Left colon (tissue), 2 donors: ENCODE measurements at regions not wholly inside any gene's neighbourhood (a gene's known extent, or its start where the extent isn't known, plus 50 kb on each side); places are given as distances from the start of the nearest gene placed in this dataset.

Source experiments
- ATAC-seq: fragments of 200-7000 bp; cut with Tn5 transposase; one replicate; pipeline ENCODE4 v1.9.1; 2020; ENCODE audit warnings: mild to moderate bottlenecking, moderate library complexity
- DNase-seq, 2 donors: peaks; one replicate each; pipeline ENCODE4 v3.0.0-alpha.2; 2020
- intact Hi-C, 2 donors: fragments of 100-400 bp; cut with DNase I in 1 of 2; cut with micrococcal nuclease in 1 of 2; formaldehyde crosslinking; loops; one replicate each; pipeline versions ENCODE4 v1.11.2 to v1.14.0; 2022; cut with DNase I, micrococcal nuclease
- donor health status: DM: no; HTN: no; CAD: no.
- donor health status: DM: yes; HTN: yes; CAD: no.

- no peak for ATAC-seq
- intact Hi-C loops, result no loop called here
- no peak for DNase-seq
Measured at GRCh38 chr20:11120431-11120830, 446.6 kb upstream of the JAG1 start.

- ATAC-seq (no peak), DNase-seq (no peak)
- intact Hi-C loops, result no loop called here
Measured at GRCh38 chr20:11124849-11125505, 451.2 kb upstream of the JAG1 start.

DNA sequence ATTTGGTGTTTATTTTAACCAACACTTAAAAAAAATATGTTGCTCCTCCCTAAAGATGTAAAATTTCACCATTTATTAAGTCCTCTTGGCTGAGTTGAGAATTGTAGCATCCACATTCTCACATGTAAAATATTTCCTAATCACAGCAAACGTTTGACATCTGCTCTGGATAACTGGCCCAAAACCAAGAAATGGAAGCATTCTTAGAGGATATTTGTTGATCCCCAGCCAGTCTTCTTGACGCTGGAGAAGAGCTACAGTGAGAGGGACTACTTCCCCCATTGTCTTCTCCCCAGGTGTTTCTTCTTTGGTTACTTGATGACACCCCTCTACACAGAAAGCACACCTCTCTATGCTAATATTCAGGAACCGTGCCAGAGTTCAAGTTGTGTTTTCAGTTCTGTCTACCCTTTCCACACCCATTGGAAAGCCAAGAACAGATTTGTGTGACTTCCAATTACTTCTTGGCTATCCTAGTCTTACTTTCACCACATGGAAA, 454.5 kb upstream of the JAG1 start:
- intact Hi-C loops, result no loop called here
- DNase-seq (no peak), ATAC-seq (no peak)

DNA sequence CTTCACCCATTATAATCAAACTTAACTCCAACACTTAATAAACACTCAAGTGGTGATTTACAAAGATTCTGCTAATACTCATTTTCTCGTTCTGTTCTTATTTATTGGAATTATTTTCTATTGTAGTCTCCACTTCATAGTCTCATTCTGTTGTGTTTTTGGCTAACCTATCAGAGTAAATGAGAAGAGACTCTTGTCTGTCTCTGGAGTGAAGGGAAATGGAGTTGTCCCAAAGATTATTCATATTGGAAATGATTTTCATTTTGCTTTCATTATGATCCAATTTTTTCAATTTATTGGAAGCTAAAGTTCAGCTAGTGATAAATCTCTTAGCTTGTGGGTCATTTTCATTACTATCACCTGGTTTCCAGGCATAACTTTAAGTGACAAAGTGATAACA, 454.9 kb upstream of the JAG1 start:
- intact Hi-C loops, result no loop called here
- no peak for DNase-seq
- ATAC-seq, result no peak

DNA sequence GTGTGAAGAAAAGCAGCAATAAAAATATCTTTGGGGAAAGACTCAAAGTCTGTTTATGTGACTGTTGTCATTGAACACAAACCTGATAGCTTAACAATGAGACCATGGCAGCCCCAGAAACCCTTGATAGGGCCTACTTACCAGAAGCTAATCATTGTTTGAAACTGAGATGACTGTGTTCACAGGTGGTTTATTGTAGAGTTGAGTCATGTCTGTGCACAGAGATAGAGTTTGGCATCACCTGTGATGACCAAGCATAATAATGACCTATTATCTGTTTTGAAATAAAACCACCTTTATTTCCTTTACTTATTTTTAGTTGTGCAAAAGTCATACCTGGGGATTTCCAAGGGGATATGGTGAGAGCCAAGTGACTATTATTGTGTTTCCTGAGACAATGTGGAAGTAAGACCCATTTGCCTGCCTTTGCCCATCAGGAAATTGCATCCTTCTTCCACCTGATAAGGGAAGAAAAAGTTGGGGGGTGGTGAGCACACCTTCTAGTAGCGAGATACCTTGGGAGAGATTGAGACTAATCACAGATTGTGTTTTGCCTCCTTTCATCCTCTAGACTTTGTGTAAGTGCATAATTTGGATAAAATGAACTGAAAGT, 456.9 kb upstream of the JAG1 start:
- ATAC-seq (no peak), DNase-seq (no peak)
- intact Hi-C loops, result no loop called here

- no peak for ATAC-seq
- DNase-seq, result no peak
- intact Hi-C loops, result no loop called here
Measured at GRCh38 chr20:11132819-11133415, 459.1 kb upstream of the JAG1 start.

DNA sequence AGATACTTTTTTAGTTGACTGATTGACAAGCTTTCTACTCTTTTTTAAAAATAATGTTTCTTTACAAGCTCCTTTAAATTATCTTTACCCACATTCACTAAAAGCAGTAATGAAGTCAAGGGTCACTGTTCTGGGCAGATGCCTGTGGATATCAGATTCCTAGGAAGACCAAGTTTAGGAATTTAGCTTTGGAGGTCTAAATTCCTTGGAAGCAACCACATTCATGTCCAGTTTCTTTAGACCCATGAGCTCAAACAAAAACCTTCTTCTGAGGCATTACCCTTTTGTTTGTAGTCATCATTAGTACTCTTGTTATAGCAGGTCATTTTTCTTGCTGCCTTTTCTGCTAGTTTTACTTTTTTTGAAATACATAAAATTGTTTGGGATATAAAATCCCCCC, 462.9 kb upstream of the JAG1 start:
- ATAC-seq, result no peak
- intact Hi-C loops, result no loop called here
- DNase-seq, result no peak

DNA sequence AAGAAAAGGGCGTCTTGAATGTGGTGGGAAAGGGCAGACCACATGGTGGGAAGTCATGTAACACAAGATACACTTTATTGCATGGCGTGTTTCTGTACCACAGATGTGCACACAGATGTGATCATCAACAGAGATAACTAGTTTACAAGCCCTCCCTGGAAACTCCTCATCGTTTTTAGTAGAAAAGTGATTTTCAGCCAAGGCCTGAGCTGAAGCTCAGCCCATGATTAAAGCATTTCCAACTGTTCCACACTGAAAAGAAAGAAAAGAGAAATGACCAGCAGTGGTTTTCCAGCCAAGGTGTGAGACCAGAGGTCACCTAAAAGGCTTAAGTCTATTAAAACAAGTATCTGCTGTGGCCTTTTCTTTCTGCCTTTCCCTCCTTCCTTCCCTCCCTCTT, 463.9 kb upstream of the JAG1 start:
- ATAC-seq, result no peak
- DNase-seq, result no peak
- intact Hi-C loops, result no loop called here

- ATAC-seq, result no peak
Measured at GRCh38 chr20:11140359-11140758, 466.6 kb upstream of the JAG1 start.

GRCh38 chr20:11143481-11143880, 469.7 kb upstream of the JAG1 start:
- intact Hi-C loops, result no loop called here
- no peak for DNase-seq
- no peak for ATAC-seq

More at GRCh38 chr20:11140359-11140758, 466.6 kb upstream of the JAG1 start:
- intact Hi-C loops, result no loop called here
- no peak for DNase-seq

DNA sequence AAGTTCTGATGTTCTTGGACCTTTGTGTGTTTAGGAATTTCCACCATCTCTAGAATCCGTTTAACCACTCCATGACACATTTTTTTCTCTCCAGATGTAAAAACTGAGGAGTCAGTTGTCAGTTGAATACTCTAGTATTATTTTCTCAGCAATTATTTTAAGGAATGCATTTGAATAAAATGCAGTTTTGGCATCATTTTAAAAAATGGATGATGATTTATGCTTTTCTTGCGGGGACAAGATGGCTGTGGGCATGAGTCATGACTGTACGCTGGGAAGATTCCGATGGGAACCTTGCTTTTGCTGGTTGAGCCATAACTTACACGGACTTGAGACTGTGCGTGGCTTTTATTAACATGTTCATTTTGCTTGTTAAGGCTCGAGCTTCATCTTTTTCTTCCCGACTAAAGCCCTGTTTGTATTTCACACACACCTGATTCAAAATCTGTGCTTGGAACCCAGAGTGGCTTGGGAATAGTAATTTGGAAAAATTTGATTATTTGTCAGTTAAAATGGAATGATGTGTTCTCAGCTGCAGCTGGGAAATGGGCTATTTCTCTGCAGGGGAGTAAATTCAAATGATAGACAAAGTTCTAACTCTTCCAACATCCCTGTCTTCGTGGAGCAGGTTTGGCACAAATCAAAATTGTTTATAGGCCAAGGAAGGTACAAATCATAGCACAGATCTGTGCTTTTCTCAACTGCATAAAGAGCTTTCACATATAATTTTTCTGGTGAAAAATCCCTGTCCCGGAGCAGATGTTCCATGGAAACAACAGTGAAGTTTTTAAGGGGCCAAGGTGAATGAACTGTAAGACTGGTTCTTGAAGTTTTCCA, 470.5 kb upstream of the JAG1 start:
- intact Hi-C loops, result no loop called here
- no peak for DNase-seq
- ATAC-seq, result no peak

GRCh38 chr20:11145616-11146015, 471.8 kb upstream of the JAG1 start:
- no peak for DNase-seq
- ATAC-seq, result no peak
- intact Hi-C loops, result no loop called here

GRCh38 chr20:11153819-11154218, 480.0 kb upstream of the JAG1 start:
- ATAC-seq, result no peak
- DNase-seq, result no peak
- intact Hi-C loops, result no loop called here

DNA sequence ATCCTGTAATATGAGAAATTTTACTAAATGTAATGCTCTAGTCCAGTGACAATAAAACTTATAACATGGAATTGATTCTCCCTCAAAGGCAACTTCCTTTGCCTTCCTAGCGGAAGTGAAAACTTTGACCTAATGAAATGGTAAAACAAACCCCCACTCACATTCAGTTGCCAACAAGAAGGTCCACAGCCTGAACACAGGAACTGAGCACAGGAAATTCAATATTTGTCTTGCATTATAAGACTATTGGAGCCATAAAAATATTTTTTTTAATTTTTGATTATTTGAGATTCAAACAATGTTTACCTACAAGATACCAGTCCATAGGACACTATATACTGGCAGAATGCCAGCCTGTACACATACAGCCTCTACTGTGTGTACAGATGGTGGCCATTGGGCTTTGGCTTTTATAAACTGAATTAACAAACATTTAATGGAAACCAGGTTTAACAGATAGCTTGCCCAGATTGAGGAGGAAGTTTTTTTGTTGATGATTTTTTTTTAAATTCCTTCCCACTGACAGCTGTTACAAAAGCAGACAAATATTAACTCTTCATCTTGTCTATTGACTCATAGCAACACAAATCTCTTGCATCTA, 481.5 kb upstream of the JAG1 start:
- ATAC-seq (peak; percentile 69), DNase-seq (no peak)
- intact Hi-C loops, result no loop called here

DNA sequence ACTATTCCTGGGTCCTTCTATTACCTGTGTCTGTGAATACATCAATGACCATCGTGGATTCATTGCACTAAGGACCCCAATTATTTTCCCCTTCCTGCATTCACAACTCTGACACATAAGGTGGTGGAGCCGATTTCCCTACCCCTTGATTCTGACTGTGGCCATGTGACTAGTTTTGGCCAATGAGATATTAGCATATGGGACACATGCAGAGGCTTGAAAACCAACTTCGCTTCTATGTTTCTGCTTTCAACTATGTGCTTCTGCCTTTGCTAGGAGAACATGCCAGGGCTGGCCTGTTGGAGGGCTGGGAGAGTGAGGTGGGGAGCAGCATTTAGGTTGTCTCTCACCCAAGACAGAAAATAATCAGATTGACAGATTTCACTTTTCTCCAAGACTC, 483.1 kb upstream of the JAG1 start:
- no peak for ATAC-seq
- no peak for DNase-seq
- intact Hi-C loops, result no loop called here

DNA sequence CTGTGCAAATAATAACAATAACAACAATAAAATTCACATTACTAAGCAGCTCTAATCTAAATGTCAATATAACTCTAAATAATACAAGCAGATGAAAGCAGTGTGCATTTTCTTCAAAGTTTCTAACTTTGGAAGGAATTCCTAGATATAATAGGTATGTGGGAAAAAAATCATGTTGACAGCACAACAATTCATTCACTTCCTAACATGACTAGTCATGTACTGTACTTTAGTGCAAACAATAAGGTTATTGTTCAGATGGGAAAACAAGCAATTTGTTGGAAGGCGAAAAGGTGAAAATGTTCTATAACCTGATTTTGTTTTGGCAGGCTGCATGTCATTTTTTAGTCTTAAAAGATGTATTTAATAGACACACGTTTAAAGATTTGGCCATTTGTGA, 484.3 kb upstream of the JAG1 start:
- no peak for ATAC-seq
- intact Hi-C loops, result no loop called here
- DNase-seq, result no peak

- no peak for ATAC-seq
Measured at GRCh38 chr20:11158589-11158988, 484.8 kb upstream of the JAG1 start.

GRCh38 chr20:11159728-11160127, 485.9 kb upstream of the JAG1 start:
- intact Hi-C loops, result no loop called here
- peak; percentile 9 to 31 for DNase-seq
- no peak for ATAC-seq

More at GRCh38 chr20:11158589-11158988, 484.8 kb upstream of the JAG1 start:
- intact Hi-C loops, result no loop called here
- no peak for DNase-seq

- DNase-seq (no peak), ATAC-seq (no peak)
- intact Hi-C loops, result no loop called here
Measured at GRCh38 chr20:11162026-11162775, 488.4 kb upstream of the JAG1 start.
